Stimulated activated CD4-positive, alpha-beta T cell treated with anti-CD3 and anti-CD28 coated beads, Interleukin-4, amount 100 ng/mL, for 24 hours (primary cell): ENCODE measurements at regions not wholly inside any gene's neighbourhood (a gene's known extent, or its start where the extent isn't known, plus 50 kb on each side); places are given as distances from the start of the nearest gene placed in this dataset.

Experiments
- DNase-seq: peaks from one replicate; pipeline ENCODE4 v3.0.0-alpha.2; 2020

DNA sequence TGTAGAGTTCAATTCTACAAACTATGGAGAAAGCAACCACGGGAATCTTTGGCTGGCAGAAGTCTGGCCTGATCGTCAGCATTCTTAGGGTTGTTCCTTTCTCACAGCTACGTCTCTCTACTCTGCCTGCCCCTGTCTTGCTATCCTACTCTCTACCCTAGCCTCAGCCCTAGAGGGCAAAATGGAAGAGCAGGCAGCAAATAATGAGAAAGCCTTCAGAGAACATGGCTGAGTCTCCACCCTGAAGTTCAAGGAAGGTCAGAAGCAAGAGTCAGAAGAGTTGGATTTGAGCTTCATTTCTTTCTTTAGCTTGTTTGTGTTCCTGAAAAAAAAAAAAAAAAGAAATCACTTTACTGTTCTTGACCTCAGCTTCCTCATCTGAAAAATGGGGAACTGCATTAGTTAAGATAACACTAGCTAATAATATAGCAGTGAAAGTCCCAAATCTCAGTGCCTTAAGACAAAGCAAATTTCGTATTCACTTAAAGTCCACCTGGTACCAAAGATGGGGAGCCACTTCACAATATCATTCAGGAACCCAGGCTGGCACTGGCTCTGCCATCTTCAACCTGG is 50.2 kb upstream of the CCND2 start:
- DNase-seq, result no peak

DNA sequence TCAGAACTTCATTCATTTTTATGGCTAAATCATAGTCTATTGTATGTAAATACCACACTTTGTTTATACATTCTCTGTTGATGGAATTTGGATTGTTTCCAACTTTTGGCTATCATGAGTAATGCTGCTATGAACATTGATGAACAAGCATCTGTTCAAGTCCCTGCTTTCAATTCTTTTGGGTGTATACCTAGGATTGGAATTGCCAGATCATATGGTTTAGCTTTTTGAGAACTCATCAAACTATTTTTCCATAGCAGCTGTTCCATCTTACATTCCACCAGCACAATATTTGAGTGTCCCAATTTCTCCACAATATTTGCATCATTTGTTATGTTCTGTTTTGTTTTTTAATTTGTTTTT is 52.3 kb upstream of the CCND2 start:
- no peak for DNase-seq

DNA sequence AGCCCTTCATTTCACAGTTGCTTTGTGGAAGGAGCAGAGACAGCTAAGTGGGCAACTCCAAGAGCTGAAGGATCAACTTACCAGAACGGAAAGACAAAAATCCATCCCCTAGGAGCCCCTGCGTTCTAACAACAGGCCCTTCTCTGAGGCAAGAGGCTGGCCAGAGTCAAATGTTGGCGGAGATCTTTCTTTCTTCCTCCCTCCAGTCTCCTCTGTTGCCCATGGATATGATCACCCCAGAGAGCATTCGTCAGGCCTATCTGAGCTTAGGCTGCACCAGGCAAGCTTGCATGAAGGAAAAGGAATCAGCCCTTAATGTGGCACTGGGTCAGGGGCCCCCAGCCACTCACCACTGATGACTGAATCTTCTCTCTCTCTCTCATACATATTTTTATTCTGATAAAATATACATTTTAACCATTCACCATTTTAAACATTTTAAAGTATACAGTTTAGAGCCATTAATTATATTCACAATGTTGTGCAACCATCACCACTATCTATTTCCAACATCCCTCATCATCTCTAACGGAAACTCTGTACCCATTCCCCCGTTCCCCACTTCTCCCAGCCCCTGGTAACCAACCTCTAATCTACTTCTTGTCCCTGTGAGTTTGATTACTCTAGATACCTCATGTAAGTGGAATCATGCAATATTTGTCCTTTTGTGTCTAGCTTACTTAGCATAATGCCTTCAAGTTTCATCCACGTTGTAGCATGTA is 52.9 kb upstream of the CCND2 start:
- DNase-seq, result no peak

GRCh38 chr12:4217091-4217490 is 56.5 kb upstream of the CCND2 start:
- DNase-seq, result no peak

DNA sequence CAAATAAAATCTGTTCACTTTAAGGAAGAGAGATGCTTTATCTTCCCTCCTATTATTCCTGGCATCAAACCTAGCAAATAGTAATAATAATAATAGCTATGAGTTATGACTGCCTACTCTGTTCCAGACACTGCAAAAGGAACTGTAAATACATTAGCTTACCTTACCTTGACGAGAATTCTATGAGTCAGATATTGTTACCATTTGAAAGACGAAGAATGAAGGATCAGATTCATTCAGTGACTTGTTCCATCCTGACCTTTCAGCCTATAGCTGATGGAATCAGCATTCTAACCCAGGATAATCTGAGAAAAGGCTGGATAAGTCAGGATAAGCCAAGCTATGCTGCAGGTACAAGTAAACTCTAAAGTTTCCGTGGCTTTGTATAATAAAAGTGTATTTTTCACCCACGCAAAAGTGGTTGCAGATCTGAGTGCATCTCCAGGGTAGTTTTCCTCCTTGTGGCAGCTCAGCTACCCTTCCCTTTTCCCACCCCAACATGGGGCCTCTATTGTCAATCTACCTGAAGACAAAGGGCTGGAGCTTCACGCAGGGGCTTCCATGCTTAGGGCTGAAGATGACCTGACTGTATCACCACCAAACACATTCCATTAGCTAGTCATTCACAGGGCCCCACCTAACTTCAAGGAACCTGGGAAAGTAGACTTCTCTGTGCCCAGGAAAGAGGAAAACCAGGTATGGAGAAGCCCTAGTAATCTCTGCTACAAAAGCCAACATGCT is 57.2 kb upstream of the CCND2 start:
- DNase-seq, result no peak

DNA sequence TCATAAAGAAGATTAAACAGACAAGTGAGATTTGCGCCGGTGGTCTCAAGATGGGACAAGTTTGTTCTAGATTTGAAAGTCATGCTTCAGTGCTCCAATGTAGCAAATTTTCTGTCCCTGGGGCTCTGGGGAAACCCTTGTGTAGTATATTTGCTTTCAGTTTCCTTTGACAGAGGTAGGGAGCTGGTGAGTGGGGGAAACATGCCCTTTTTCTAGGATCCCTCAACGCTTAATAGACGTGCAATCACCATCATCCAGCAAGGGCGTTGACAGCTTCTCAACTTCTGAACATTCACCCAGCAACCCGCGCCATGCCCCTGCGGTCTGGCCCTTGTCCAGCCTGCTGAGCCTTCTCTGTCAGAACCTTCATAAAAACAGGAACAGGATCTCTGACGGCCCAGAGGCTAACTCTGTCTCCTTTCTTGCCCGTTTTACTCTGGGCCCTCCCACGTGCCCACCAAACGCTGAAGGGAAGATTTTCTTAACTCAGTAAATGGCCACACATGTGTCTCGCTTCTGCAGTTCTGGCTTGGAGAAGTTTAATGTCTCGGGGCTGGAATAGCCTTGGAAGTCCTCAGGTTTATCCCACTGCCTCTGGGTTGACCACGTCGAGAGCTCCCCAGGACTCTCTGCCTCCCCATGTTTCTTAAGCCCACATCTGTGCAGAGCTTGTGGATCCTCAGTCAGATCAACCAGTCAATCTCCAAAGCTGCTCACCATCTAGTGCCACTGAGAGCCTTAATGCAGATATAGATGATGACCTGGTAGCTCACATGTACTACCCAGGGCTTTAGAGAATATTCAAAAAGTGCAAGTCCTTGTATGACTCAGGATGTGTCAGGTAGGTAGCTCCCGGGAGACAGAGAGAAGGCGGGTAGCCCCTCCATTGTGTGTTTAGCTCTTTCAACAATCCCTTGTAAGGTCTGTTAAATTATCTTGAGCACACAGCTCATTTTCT is 58.1 kb upstream of the CCND2 start:
- DNase-seq, result peak; percentile 27

GRCh38 chr12:4214877-4215228 is 58.7 kb upstream of the CCND2 start:
- DNase-seq, result no peak

DNA sequence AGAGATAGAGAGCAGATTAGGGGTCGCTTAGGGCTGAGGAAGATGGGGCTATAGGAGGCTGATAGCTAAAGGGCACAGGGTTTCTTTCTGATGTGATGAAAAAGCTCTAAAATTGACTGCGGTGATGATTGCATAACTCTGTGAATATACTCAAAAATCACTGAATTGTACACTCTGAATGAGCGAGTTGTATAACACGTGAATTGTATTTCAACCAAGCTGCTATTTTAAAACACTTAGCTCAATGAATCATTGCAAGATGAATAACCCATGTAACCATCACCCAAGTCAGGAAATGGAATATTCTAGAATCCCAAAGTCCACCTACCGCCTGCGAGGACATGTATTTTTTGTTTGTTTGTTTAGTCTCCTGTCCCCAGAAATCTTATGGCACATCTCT is 60.1 kb upstream of the CCND2 start:
- DNase-seq, result no peak

DNA sequence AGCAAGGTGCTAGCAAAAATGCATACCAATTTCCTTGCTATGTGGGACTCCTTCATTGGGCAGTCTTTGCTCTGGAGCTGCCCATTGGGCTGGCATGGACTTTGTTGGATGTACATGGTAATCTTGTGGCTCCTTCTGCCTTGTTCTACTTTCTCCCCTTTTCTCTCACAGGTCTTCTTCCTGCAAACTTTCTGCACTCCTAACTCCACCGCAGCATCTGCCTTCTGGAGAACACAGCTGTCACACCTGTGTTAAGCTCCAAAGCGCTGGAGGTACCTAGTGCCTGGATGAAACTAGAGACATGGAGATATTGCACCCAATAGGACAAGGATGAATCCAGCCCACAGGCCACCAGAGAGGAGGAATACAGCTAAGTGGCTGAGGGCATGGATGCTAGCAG is 60.7 kb upstream of the CCND2 start:
- no peak for DNase-seq

- DNase-seq, result no peak
Observed at GRCh38 chr12:4211372-4211771, 62.2 kb upstream of the CCND2 start.

GRCh38 chr12:4210183-4210582 is 63.4 kb upstream of the CCND2 start:
- no peak for DNase-seq

DNA sequence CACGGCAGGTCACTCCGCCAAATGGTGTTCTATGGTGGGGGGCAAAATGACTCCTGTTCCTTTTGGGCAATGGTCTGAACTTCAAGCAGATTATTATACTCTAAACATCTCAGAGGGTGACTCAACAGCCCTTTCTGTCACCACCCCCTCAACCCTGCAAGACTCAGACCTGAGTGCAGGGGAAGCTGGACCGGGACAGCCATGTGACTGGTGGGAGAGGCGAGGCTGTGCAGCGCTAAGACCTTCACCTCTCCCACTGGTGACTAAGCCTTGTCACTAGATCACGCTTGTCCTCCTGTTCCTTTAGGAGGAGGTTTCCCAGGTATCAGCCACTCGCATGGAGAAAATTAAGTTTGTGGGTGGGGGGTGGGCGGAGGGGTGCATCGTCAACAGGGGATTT is 67.1 kb upstream of the CCND2 start:
- no peak for DNase-seq

DNA sequence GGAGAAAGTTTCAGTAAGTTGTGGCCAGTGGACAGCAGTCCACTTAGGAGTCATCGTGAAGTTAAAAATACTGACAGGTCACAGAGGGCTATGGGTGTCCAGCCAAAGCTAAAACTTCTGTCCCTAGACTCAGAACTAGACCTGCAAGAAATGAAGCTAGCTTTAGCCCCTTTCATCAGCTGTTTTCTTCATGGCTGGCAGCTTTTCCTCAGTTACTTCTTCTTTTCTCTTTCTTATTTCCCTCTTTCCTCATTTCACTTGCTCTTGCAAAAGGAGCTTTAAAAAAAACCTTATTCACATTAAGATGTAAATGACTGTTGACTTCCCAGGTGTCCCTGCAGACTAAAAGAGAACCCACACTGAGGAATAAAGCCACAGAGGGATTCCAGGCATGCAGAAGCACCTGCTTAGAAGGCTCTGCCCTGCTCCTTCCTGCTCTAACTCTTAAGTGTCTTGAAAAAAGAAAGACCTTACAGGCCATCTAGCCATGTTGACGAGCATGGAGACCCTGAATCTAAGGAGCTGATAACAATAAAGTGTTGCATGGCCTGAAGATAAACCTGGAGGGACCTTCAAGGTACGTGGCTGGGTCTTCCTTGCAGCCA is 69.7 kb upstream of the CCND2 start:
- DNase-seq, result no peak

GRCh38 chr12:4202918-4203317 is 70.6 kb upstream of the CCND2 start:
- no peak for DNase-seq

- no peak for DNase-seq
Observed at GRCh38 chr12:4202487-4202886, 71.1 kb upstream of the CCND2 start.

GRCh38 chr12:4201333-4202100 is 72.0 kb upstream of the CCND2 start:
- DNase-seq, result no peak

GRCh38 chr12:4197922-4198763 is 75.4 kb upstream of the CCND2 start:
- no peak for DNase-seq

GRCh38 chr12:4196805-4197420 is 76.6 kb upstream of the CCND2 start:
- DNase-seq, result no peak

DNA sequence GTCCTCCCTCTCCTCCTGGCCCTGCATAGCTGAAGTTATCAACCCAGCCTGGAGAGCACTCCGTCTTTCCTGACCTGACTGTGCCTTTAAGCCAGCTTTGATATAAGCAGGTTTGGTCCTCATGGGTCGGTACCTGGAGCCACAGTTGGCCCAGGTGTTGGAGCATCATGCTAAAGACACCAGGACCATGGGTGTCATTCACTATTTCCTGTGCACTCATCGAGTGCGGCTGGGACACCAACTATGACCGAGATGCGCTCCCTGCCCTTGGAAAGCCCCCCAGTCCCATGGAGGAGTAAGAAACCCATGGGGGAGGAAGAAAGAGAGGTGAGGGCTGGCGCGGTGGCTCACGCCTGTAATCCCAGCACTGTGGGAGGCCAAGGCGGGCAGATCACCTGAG is 78.9 kb upstream of the CCND2 start:
- DNase-seq, result no peak

GRCh38 chr12:4193821-4194220 is 79.7 kb upstream of the CCND2 start:
- DNase-seq, result no peak

DNA sequence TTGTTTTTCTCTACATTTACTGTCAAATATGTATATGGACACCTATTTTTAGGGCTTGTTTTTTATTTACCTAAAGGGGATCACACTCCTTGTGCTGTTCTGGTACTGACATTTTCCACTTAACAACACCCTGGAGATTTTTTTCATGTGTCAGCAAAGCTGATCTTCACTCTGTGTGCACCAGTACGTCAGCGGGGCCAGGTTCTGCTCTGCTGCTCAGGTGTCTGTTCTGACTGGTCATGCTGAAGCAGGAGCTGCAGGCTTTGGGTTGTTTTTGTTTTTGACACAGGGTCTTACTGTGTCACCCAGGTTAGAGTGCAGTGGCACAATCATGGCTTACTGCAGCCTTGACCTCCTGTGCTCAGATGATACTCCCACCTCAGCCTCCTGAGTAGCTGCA is 81.9 kb upstream of the CCND2 start:
- DNase-seq, result no peak
